ENCODE measurements at regions not wholly inside any gene's neighbourhood (a gene's known extent, or its start where the extent isn't known, plus 50 kb on each side); places are given as distances from the start of the nearest gene placed in this dataset.

- no peak for DNase-seq
These were observed 105.0 kb downstream of the ACKR3 start for GRCh38 chr2:236674646-236675045.

DNA sequence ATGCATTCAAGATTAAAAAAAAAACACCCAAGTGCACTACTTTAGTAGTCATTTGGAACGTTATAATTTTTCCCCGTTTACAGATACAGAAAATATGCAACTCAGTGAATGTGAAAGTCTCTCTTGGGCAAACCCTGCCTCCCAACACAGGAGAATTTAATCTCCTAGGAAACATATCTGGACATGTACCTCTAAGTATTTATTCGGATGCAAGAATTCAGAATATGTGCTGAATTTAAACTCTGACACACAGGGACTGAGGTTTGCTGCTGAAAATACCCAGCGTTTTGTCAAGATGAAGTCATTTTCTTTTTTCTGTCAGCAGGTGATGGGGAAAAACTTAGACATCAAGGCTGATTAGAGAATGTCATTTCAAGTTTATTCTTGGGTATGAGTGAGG is 105.4 kb downstream of the ACKR3 start:
- DNase-seq, result no peak

DNA sequence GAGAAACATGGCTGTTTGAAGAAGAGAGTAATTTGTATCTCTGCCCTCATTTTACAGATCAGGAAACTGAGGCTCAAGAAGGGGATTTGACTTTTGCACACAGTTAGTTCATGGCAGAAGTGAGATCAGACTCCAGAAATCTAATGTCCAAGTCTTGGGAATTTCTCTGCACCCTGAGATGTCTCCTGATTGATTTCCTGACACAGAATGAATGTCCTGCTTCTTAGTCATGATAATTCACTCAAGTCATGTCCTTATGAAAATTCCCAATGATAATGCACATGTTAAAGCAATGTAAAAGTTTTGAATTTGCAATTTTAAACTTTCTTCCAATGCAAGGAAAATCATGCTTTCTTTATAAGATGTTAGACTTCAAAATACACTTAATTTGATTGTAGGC is 105.9 kb downstream of the ACKR3 start:
- no peak for DNase-seq

GRCh38 chr2:236676136-236676873 is 106.7 kb downstream of the ACKR3 start:
- DNase-seq, result no peak

DNA sequence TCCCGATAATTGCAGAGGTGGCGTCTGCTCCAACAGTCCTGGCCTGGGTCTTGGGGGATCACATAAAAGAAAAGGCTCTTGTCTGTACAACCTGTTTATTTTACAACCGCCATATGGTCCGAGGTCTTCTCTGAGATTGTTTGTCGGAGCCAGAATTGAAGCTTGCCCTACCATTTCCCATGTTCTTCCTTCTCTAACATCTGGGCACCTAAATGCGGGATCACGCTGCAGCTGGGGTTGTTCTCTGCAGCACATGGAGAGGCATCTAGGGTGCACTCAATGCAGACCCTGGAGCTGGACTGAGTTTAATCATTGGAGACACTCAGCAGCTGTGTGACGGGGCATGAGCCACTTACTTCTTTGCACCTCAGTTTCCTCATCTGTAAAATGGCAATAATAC is 107.7 kb downstream of the ACKR3 start:
- no peak for DNase-seq

DNA sequence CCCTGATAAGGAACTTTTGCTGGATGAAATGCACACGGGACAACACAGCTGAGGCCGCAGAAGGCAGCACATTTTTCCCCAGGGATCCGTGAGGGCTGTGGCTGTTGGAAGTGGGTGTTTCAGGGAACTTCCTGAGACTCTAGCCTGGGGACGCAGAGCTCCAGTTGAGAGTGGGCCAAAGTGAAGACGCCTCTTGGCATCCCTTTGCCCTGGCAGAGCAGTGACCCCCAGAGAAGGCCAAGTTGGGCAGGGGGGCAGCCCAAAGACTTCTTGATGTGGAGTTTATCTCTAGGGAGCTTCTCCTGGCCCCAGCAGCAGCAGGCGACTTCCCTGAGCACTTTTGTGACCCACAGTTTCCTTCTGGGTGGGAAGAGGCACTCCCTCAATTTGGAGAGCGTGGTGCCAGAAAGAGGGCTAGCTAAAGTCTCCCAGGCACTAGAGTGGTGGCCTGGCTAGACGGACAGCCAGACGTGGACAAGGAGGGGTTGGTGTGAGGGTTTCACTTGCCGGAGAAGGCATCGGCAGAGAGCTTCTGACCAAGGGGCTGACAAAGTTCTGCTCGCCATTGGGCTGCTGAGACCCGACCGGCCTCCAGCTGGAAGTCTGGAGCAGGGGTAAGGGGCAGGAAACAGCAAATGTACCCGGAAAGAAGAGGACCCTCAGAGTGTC is 108.8 kb downstream of the ACKR3 start:
- DNase-seq, result no peak

GRCh38 chr2:236679884-236680860 is 110.5 kb downstream of the ACKR3 start:
- DNase-seq, result no peak

GRCh38 chr2:236682651-236683422 is 113.2 kb downstream of the ACKR3 start:
- DNase-seq, result no peak

- no peak for DNase-seq
These were observed 115.1 kb downstream of the ACKR3 start for GRCh38 chr2:236684504-236685256.

GRCh38 chr2:236685361-236685760 is 115.7 kb downstream of the ACKR3 start:
- no peak for DNase-seq

GRCh38 chr2:236685979-236686520 is 116.4 kb downstream of the ACKR3 start:
- no peak for DNase-seq

GRCh38 chr2:236686561-236686960 is 116.9 kb downstream of the ACKR3 start:
- no peak for DNase-seq

- DNase-seq, result no peak
These were observed 117.8 kb downstream of the ACKR3 start for GRCh38 chr2:236687296-236687965.

GRCh38 chr2:236688157-236688556 is 118.5 kb downstream of the ACKR3 start:
- DNase-seq, result no peak

DNA sequence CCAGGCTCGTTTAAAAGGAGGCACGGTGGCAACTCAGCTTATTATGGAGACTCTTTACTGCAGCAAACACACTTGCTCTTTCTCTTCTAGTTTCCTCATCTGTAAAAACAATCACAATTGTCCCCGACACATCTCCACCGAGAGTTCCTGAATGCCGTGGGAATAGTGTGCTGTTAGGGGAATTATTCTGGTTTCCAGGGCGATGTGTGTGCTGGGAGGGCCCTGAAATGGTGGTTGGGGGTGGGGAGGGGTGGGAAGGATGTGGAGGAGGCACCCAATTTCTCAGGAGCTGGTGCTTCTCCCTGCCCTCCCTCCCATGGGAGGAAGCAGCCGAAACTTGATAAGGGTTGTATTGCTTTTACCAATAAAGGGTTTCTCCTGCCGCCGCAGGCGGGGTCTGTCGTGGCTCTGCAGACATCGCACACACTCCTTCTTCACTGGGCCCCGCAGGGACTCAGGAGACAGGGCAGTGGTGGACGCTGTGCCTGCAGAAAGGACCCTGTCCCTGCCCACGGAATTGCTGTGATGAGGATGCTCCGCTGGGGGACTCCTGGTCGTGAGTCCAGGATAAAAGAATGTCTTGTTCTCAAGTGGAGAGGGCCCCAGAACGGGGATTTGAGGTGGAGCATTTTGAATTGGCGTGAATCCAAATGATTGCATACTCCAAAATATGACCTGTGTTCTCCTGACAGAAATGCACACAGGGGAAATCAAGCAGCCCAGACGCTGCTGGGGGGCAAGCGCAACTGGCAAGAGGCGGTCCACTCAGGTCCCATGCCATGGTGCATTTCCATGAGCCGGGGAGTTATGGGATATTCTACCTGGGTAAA is 119.2 kb downstream of the ACKR3 start:
- no peak for DNase-seq

DNA sequence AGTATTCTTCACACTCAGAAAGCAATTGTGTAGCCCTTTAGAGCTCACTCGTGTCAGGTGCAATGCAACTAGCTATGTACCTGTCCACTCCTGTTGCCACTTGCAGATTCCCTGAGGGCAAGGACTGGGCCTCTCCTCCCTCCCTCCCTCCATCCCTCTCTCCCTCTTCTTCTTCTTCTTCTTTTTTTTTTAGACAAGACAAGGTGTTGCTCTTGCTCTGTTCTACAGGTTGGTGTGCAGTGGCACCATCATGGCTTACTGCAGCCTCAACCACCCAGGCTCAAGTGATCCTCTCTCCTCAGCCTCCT is 119.7 kb downstream of the ACKR3 start:
- no peak for DNase-seq

GRCh38 chr2:236689981-236690380 is 120.4 kb downstream of the ACKR3 start:
- no peak for DNase-seq

- no peak for DNase-seq
These were observed 121.1 kb downstream of the ACKR3 start for GRCh38 chr2:236690726-236691125.

DNA sequence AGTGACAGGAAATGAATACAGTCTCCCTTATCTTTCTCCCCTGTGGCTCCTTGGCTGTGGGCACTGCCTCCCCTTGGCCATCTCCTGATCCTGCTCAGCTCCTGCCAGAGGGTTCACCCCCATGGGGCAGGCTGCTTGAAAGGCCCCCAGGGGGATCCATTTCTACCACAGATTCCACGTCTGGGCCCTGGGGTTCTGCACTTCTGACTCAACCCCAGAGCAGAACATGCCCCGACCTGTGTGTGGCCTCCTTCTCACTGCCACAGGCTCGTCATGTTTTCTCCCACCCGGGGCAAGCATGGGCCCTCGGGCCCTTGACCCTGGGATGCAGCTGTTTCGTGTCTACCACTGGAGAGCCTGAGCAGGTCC is 122.2 kb downstream of the ACKR3 start:
- DNase-seq, result no peak

DNA sequence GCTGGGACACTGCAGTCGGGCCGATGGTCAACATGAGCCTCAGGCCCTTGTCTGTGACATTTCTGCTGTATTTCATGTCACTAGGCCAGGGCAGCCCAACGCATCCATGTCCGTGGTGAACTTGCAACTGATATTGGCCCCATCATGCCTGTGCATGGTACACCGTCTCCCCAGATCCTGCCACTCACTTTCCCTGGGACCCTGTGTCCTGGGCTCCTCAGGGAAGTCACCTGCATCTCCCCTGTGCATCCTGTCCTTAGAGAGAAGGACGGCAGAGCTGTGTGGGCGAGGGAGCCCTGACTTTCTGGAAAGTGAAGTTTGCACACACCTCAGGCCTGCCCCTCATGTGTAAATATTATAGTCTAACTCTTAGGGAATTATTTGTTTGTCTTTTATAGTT is 123.3 kb downstream of the ACKR3 start:
- no peak for DNase-seq

Measured in NCI-H2029 treated with DMSO at 0.1 percent for 48 hours (cell line).